NCI-H1436 (cell line): ENCODE measurements at regions not wholly inside any gene's neighbourhood (a gene's known extent, or its start where the extent isn't known, plus 50 kb on each side); places are given as distances from the start of the nearest gene placed in this dataset.
"Not testable (repeated sequence)": the region's sequence is repeated elsewhere in the genome, so short reads cannot be mapped to it uniquely, and the experiment has no call there.

Experiments used
- DNase-seq: peaks from one replicate; lab custom pipeline; 2025; lab: John Stamatoyannopoulos, UW

DNA sequence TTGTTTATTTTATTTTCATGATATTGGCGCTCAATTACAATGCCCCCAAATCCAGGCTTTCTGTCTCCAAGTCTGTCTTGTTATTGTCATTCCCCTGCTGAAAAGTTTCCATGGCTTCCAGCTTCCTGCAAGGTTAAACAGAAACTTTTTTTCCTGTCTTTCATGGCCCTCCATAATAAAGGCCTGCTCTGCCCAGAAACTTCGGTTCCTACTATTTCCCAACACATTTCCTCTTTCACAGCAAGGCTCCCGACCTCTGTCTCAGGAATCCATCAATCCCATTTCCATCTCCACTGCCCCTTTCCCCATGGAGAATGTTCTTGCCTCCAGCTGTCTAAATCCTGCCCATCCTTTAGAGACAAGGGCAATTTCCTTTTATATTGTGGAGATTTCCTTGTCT is 365.2 kb upstream of the JARID2 start:
- DNase-seq = no peak

DNA sequence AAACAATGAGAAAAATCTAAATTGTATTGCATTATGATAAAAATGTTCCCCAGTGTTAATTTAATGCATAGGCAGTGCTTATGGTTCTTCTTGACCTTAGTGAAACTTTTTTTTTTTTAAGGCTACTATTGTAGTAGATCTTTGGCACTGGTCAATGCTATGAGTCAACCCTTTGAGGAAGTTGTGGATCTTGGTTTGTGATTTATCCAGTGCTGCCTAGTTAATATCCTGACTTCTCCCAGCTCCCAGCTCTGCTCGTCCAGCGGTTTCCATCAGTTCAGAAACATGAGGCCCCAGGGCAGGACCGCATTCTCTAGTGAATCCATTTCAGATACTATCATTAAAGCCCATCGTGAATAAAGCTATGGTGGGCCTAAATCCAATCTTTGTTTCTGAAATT is 364.5 kb upstream of the JARID2 start:
- DNase-seq = no peak

DNA sequence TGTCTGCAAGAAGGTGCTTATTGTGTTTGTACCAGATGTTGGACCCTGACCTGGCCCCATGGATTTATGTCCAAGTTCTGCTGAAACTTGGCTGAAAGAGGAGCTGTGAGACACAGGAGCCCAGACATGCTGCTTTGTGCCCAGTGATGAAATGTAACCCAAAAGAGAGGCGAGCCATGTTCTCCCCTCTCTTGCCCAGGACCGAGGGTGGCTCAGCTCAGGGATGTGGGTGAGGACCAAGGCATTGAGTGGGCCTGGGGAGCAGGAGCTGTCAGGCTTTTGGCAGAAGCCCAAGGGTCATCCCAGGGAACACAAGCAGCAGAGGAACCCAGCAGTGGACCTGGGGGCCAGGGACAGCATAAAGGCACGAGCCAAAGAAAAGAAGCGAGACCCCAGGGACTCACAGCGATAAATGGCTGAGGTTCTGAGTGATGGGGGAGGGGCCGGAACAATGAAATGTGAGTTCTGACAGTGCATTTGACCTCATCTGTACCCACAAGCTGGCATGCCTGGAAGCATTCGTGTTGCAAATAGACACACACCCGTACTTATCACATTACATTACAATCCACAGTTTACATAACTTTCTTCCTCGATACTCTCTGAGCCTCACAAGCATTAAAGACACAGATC is 363.4 kb upstream of the JARID2 start:
- DNase-seq = no peak

DNA sequence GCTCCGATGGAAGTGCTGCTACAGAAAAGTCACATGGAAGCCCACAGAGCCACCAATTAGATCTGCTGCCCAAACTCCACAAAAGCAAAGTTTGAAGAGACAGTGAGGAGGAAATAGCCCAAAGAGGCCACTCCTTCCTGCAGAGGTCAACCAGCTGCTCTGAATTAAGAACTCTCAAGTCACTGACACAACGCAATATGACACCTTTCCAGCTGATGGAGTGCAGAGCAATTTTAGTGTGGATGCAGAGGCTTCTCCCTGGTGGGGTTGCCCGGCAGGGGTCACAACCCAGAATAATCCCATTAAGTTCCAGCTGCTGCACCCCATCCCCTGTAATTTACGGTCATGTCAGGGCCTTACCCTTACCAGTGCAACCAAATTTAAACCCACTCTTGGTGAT is 361.9 kb upstream of the JARID2 start:
- DNase-seq = no peak

DNA sequence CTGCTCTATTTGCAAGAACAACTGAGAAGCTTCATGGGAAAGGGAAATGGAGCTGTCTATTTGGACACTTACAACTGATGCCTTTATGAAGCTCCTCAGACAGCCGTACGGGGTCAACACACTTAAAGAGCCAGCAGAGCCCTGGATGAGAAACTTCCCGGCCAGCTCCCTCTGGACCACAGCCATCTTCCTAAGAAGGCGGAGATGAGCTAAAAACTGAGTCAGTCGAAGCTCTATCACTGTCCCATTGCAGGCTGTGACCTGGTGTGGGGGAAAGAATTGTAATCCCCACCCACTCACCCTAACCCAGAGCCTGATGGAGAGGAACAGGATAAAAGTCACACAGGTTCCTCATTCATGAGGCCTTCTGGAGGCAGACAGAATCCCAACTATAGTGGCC is 360.4 kb upstream of the JARID2 start:
- DNase-seq = no peak

DNA sequence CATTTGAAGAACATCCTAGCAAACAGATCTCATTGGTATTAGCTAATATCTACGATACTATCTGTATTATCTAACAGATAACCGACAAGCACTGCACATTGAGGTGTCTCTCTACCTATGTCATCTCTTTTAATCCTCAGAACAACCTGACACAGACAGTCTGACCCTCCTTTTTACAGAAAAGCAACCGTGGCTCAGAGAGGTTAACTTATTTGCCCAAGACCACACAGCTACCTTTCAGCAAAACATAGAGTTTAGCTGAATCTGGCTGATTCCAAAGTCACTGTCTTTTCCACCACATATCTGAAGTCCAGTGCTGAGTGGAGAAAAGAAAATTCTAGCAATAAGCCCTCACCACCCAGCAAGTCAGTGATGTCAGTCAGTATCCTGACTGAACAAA is 358.7 kb upstream of the JARID2 start:
- no peak for DNase-seq

DNA sequence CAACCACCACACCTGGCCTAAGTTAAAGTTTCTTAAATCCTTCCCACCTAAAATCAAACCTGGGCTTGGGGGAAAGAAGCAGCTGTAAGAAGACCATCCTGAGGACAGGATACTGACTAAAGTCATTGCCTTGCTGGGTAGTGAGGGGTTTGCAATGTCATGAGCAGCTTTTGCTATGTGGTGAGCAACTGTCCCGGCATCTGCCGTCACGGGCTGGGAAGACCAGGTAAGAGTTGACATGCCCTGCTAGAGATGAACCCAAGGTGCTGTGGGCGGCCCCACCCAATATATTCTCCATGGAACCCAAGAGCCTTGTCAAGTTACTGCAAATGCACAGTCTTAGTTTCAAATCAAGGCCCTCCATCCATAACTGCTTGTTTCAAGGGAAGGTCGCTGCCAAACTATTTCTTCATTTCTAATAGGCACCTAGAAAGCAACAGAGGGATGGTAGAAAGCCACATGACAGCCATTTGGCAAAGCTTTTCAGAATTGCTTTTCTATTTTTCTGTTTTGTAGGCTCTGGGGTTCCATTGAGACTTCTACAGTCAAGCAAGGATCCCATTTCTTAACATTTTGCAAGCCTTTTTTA is 357.8 kb upstream of the JARID2 start:
- no peak for DNase-seq

DNA sequence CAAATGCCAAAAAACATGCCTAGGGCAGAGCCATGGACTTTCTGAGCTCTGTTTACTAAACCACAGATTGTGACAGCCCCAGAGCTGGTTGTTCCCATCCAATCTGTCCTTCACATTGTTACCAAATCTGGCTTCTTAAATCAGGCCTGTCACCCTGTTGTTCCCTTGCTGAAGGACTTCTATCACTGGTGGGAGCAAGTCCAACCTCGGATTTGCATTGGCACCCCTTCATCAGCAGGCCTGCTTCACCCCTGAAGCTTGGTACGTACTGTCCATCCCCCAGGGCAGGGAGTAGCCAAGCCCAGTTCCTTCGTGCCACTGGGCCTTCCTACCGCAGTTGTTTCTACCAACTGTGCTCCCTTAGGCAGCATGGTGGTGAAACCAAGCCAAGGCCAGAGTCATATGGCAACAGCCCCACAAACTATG is 357.3 kb upstream of the JARID2 start:
- DNase-seq = no peak

DNA sequence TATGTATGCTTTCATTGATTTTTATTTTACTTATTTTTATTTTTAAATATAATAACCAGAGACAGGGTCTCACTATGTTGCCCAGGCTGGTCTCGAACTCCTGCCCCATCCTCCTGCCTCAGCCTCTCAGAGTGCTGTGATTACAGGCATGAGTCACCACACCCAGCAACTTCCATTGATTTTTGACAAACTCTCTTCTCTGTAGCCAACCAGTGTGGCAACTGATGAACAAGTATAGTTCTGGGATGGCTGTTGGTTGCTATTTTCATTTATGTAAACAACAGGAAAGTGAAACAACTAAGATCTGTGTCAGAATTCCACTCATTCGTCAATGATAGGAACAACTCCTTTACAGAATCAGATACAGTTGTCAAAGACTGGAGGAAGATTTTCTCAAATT is 356.7 kb upstream of the JARID2 start:
- DNase-seq = no peak

DNA sequence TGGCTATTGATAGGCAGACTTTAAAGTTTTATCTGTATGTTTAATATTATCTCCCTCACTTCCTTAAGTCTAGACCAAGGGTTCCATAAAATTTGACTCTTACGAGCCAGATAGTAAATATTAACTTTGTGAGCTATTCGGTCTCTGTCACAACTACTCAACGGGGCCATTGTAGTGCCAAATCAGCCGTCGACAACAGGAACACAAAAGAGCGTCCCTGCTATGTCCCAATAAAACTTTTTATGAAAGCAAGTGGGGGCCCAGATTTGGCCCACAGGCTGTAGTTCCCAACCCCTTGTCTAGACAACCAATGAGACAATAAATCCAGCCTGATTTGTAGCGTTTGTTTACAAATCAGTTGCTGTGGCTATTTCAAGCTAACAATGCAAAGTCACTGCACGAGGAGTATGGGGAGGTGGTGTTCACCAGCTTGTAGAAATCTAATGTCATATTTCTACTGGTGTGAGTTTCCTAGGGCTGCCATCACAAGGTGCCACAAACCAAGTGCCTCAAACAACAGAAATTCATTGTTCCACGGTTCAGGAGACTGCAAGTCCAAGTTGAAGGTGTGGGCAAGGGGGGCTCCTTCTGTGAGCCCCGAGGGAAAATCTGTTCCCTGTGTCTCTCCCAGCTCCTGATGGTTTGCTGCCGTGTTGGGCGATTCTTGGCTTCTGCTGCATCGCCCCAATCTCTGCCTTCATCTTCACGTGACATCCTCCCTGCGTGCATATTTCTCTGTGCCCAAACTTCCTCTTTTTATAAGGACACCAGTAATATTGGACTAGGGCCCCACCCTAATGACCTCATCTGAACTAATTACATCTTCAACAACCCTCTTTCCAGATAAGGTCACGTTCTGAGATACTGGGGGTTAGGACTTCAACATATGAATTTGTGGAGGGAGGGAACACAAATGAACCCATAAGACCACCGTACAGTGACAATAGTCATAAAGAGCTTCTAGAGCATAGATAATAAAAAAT is 356.0 kb upstream of the JARID2 start:
- DNase-seq = no peak

DNA sequence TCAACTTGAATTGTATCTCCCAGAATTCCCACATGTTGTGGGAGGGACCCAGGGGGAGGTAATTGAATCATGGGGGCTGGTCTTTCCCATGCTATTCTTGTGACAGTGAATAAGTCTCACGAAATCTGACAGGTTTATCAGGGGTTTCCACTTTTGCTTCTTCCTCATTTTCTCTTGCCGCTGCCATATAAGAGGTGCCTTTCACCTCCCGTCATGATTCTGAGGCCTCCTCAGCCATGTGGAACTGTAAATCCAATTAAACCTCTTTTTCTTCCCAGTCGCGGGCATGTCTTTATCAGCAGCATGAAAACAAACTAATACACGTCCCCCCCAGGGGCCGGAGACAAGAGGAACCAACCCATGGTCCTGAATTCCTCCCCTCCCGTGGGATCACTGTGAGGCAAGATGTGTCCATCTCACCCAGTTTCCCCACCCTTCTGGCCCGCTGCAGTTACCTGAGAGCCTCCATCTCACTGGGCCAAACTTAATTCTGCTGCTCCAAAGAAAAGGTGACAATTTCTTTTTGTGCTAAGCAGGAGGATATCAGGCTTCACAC is 354.0 kb upstream of the JARID2 start:
- not testable (repeated sequence) for DNase-seq

DNA sequence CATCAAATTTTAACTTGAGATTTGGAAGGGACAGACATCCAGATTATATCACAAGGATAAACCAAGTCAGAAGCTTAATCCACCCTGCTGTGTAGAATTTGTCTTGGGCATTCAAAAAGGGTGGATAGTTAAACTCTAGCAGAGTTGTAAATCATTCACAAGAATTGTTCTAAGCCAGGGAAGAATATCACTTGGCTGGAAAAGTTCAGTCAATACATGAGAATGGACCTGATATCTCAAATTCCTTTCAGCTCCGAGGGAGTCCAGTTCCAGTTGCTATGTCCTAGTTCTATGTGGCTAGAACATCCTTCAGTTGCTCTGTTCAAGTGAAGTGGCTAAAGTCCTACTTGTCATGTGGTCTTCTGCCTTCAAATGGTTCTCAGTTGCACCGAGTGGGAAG is 351.8 kb upstream of the JARID2 start:
- DNase-seq = no peak

DNA sequence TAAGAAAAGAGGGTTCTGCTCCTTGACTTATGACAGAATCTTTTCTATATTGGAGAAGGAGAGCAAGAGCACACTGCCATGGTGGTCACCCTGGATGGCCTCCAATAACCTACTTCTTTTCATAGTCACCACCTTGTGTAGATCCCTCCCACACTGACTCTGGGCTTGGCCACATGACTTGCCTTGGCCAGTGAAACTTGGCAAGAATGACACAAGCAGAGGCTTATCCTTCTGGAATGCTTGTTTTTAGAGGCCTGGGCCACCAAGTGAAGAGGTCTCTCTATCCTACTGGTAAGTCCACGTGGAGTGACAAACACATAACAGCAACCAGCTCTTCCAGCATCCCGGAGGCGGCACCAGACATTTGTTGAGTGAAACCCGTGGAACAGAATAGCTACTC is 349.4 kb upstream of the JARID2 start:
- DNase-seq = no peak

DNA sequence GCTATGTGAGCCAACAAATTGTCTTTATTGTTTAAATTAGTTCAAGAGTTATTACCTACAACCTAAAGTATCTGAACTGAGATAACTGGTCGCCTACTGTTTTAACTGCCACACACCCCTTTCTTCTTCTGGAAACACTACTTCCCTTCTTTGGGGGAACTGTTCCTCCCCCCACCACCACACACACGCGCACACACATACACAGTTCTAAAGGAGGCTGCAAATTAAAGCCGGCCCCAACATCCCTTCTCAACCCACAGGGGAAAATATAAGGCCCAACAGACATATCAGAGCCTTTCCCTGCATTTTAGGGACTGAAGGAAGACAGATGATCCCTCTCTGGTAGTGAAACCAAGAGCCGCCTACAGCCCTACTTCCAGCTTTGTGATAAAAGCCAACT is 348.0 kb upstream of the JARID2 start:
- DNase-seq = no peak

DNA sequence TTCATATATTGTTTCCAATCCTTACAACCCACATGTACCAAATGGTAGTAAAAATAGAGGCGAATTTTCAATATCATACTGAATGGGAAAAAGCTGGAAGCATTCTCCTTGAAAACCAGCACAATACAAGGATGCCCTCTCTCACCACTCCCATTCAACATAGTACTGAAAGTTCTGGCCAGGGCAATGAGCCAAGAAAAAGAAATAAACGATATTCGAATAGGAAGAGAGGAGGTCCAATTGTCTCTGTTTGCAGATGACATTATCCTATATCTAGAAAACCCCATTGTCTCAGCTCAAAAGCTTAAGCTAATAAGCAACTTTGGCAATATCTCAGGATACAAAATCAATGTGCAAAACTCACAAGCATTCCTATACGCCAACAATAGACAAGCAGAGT is 346.4 kb upstream of the JARID2 start:
- DNase-seq = not testable (repeated sequence)

DNA sequence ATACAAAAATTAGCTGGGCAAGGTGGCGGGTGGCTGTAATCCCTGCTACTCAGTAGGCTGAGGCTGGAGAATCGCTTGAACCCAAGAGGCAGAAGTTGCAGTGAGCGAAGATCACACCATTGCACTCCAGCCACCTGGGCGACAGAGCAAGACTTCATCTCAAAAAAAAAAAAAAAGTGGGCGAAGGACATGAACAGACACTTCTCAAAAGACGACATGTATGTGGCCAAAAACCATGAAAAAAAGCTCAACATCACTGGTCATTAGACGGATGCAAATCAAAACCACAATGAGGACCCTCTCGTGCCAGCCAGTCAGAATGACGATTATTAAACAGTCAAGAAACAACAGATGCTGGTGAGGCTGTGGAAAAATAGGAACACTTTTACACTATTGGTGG is 344.9 kb upstream of the JARID2 start:
- DNase-seq = no peak

DNA sequence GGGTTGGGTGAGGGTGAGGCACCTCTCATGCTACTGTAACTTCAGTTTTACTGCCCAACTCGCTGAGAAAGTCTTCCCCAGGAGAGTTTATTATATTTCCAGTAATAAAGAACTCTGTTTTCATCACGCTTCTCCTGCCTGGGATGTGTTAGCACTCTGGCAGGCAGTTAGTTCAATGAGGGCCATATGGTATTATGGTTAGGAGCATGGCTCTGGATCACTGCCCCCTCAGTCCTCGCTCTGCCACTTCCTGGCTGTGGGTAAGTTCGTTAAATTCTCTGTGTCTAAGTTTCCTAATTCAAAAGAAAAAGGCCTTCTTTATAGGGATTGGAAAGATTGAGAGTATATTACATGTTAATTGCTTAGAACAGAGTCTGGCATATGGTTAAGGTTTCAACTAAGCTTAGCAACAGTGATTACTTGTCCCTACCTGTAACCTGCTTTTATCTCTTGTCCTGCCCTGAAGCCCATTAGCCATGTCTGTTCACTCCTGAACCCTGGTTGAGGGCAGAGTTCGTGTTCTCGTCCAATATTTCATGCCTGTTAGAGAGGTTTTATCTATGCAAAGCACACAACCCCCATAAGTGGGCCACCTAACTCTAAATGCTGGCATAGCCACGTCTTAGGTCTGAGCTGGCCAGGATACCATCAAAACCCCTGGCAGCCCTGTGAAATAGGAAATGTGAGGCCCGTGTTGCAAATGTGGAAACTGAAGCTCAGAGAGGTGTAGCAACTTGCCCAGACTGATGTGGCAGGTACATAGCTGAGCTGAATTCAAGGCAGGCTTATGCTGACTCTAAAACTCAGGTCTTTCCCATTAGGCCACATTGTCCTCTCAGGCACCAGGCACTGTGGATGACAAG is 342.5 kb upstream of the JARID2 start:
- no peak for DNase-seq

DNA sequence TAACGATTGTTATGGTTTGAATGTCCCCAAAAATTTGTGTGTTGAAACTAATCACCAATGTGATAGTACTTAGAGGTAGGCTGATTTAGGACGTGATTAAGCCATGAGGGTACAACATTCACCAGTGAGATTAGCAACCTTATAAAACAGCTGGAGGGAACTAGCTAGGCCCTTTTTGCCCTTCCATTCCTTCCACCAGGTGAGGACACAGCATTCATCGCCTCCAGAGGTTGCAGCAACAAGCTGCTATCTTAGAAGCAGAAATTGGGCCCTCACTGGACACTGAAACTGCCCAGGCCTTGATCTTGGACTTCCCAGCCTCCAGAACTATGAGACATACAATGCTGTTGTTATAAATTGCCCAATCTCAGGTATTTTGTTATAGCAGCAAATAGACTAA is 340.7 kb upstream of the JARID2 start:
- DNase-seq = no peak

DNA sequence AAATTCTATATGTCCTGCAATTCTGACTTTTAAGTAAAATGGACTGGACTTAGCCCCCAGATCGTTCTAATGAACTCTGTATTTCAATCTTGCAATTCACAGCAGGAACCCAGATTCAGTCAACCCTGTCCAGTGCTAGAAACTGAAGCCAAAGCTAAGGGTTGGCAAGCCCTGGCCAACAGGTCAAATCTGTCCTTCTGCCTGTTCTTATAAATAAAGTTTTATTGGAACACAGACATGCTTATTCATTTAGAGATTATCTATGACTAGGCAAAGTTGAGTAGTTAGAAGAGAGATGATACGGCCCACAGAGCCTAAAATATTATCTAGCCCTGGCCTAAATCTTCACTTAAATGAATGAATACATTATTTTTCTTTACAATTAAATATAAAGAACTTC is 339.2 kb upstream of the JARID2 start:
- no peak for DNase-seq

DNA sequence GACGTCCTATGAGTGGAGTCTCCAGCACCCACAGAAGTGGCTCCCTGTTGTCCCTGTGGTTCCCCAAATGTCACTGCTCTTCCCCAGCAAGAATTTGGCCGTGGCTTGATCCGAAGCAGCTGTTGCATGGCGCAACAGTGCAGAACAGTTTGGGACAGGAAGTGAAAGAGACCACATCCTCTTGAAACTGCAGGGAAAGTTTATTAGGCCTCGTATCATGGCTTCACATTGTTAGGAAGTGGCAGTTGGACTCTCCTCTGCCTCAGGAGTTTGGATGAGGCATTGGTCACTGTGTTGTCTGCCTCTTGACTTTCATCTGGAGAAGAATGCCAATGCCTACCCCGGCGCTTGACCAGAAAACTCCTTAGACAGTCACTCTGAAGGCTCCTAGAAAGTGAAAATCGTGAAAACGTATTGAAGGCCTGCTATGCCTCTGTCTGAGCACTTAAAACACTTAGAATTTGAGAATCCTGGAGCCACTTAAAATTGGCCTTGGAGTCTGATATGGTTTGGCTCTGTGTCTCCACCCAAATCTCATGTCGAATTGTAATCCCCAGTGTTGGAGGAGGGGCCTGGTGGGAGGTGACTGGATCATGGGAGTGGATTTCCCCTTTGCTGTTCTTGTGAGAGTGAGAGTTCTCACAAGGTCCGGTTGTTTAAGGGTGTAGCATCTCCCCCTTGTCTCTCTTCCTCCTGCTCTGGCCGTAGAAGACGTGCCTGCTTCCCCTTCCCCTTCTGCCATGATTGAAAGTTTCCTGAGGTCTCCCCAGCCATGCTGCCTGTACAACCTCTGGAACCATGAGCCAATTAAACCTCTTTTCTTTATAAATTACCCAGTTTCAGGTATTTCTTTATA is 334.9 kb upstream of the JARID2 start:
- no peak for DNase-seq

DNA sequence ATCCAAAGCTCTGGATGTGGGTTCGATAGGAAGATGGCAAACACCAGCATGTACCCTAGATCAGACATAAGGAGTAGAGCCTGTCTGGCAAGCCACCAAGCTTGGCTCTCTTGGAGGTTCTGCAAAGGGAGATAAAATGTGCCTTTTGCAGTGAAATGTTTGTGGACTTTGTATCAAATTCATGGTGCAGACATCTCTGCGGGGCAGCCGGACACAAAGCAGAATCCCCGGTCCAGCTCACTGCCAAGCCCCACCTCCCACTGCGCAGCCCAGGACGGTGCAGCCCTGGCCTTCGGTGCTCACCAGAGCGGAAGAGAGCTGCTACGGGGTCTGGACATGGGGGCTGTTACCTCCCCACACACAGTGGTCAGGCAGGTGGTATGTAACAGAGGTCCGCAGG is 333.6 kb upstream of the JARID2 start:
- DNase-seq = no peak
